Thyroid gland (tissue), 4 donors: ENCODE measurements at regions not wholly inside any gene's neighbourhood (a gene's known extent, or its start where the extent isn't known, plus 50 kb on each side); places are given as distances from the start of the nearest gene placed in this dataset.

ENCODE experiments used
- DNase-seq, 2 donors: peaks; one replicate each; pipeline ENCODE4 v3.0.0-alpha.2; 2019
- H3K27ac ChIP-seq, 3 donors: fragments of 200-600 bp; sonication (generic); 1 replicate in 2 of 3; 2 replicates in 1 of 3; pipeline ENCODE4 v1.5.1; 2016 to 2019; ENCODE audit warnings: mild to moderate bottlenecking in 1 of 3, moderate library complexity in 1 of 3
- H3K27me3 ChIP-seq: fragments of 200-600 bp; sonication (generic); one replicate; pipeline ENCODE4 v1.5.1; 2019
- H3K36me3 ChIP-seq, 2 donors: fragments of 200-600 bp; sonication (generic); one replicate each; pipeline ENCODE4 v1.5.1; 2016 to 2019
- H3K4me1 ChIP-seq, 2 donors: fragments of 200-600 bp; sonication (generic); one replicate each; pipeline ENCODE4 v1.5.1; 2017 to 2019
- H3K4me3 ChIP-seq, 3 donors: fragments of 200-600 bp; sonication (generic); replicated peaks in 1 of 3; 1 replicate in 2 of 3; 2 replicates in 1 of 3; pipeline ENCODE4 v1.5.1; 2016; ENCODE audit warnings: mild to moderate bottlenecking in 1 of 3
- H3K9me3 ChIP-seq: fragments of 200-600 bp; sonication (generic); one replicate; pipeline ENCODE4 v1.5.1; 2017
- CTCF ChIP-seq, 6 experiments: fragments of 200-600 bp in 3 of 6; fragments of 450-650 bp in 3 of 6; sonication (generic) in 3 of 6; IDR thresholded peaks; one replicate each; pipeline ENCODE4 v1.5.1; 2016 to 2019; ENCODE audit warnings: antibody characterized with exemption in 6 of 6, mild to moderate bottlenecking in 2 of 6, inconsistent platforms in 1 of 6, moderate library complexity in 1 of 6
- POLR2A ChIP-seq, 2 donors: fragments of 450-650 bp; IDR thresholded peaks; one replicate each; pipeline ENCODE4 v1.6.1; 2017; ENCODE audit warnings: antibody characterized with exemption in 2 of 2, mild to moderate bottlenecking in 2 of 2, moderate library complexity in 1 of 2
- WGBS, 2 donors: methylation state at CpG; one replicate each; pipeline ENCODE4 v1.1.5; 2017; 5-methylcytosine and 5-hydroxymethylcytosine counted together
- intact Hi-C: fragments of 100-400 bp; cut with DNase I; formaldehyde crosslinking; loops from one replicate; pipeline ENCODE4 v1.15.1; 2023

- Histone ChIP-seq H3K4me1 (peaks cover 18 to 37% of the 10 kb centered on the region in 2 donors), H3K27me3 (no peaks in the 10 kb centered on the region), H3K9me3 (no peaks in the 10 kb centered on the region), H3K36me3 (no peaks in the 10 kb centered on the region), H3K27ac (peak overlapping the region in 2 of 3 donors; percentile 54 to 65), H3K4me3 (no peak overlapping the region)
- intact Hi-C loops: no loop called here
- TF ChIP-seq POLR2A (IDR thresholded peaks at IDR 0.05): no peak
- no peak for TF ChIP-seq CTCF (IDR thresholded peaks at IDR 0.05)
- DNase-seq: peak; percentile 67 to 70
- WGBS, 2 donors: 48 to 57% methylated on average over 3 of the region's 3 CpGs
Measured at GRCh38 chr7:104962781-104963180, 51.2 kb upstream of the KMT2E start.

- intact Hi-C loops: no loop called here
- Histone ChIP-seq H3K27me3 (no peaks in the 10 kb centered on the region), H3K9me3 (no peaks in the 10 kb centered on the region), H3K4me3 (no peak overlapping the region), H3K4me1 (peaks cover 12 to 37% of the 10 kb centered on the region in 2 donors), H3K27ac (peak overlapping the region in 1 of 3 donors; percentile 8), H3K36me3 (no peaks in the 10 kb centered on the region)
- WGBS, 2 donors: 83 to 87% methylated on average over 2 of the region's 2 CpGs
- no peak for TF ChIP-seq CTCF (IDR thresholded peaks at IDR 0.05)
- TF ChIP-seq POLR2A (IDR thresholded peaks at IDR 0.05): no peak
- DNase-seq: no peak
Measured at GRCh38 chr7:104963378-104963990, 50.5 kb upstream of the KMT2E start.

GRCh38 chr7:104963991-104964385, 50.0 kb upstream of the KMT2E start:
- Histone ChIP-seq H3K9me3 (no peaks in the 10 kb centered on the region), H3K4me1 (peaks cover 10 to 38% of the 10 kb centered on the region in 2 donors), H3K36me3 (no peaks in the 10 kb centered on the region), H3K4me3 (no peak overlapping the region), H3K27me3 (no peaks in the 10 kb centered on the region), H3K27ac (peak overlapping the region in 1 of 3 donors; percentile 8)
- intact Hi-C loops: no loop called here
- WGBS, 2 donors: 75% methylated on average over 3 of the region's 3 CpGs
- no peak for DNase-seq
- no peak for TF ChIP-seq POLR2A (IDR thresholded peaks at IDR 0.05)
- no peak for TF ChIP-seq CTCF (IDR thresholded peaks at IDR 0.05)
